Activated naive CD4-positive, alpha-beta T cell treated with anti-CD3 and anti-CD28 coated beads, Interleukin-2, amount 10 ng/mL, durations not matched to agents 7 days and 5 days (primary cell): ENCODE measurements at regions not wholly inside any gene's neighbourhood (a gene's known extent, or its start where the extent isn't known, plus 50 kb on each side); places are given as distances from the start of the nearest gene placed in this dataset.
"Not testable (repeated sequence)": the region's sequence is repeated elsewhere in the genome, so short reads cannot be mapped to it uniquely, and the experiment has no call there.

ENCODE experiments used
- CTCF ChIA-PET: fragments of 350-600 bp; sonication (Branson Sonifier 250); formaldehyde crosslinking; loops from one replicate; lab custom pipeline; 2021; ENCODE audit warnings: antibody characterized with exemption; lab: Charles Lee
- DNase-seq: peaks from one replicate; pipeline ENCODE4 v3.0.0-alpha.2; 2020
- H3K27ac Mint-ChIP-seq: one replicate; pipeline ENCODE4 v1.8.0; 2021; ENCODE audit warnings: mild to moderate bottlenecking, moderate library complexity, mixed read lengths
- H3K27me3 Mint-ChIP-seq: one replicate; pipeline ENCODE4 v1.8.0; 2021; ENCODE audit warnings: mild to moderate bottlenecking, mixed read lengths
- H3K36me3 Mint-ChIP-seq: one replicate; pipeline ENCODE4 v1.8.0; 2021; ENCODE audit warnings: mixed read lengths
- H3K4me1 Mint-ChIP-seq: one replicate; pipeline ENCODE4 v1.8.0; 2021; ENCODE audit warnings: mixed read lengths
- H3K4me3 Mint-ChIP-seq: one replicate; pipeline ENCODE4 v1.8.0; 2021; ENCODE audit warnings: mild to moderate bottlenecking, moderate library complexity, mixed read lengths
- H3K9me3 Mint-ChIP-seq: one replicate; pipeline ENCODE4 v1.8.0; 2021; ENCODE audit warnings: mixed read lengths

DNA sequence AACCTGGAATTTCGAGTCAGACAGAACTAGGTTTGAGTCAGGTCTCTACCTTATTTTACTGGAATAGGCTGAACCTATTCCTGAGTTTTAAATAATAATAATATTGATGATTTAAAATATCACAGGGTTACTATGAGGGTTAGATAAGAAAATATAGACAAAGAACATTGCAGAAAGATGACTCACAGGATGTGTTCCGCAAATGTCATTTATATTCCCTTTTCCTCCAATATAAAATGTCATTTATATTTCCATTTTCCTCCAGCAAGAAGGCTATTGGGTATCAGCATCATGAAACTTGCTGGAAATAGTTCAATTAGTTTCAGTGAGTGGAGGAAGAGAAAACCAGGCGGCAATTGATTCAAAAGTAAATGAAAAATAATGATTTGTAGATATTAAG lies 163.9 kb upstream of the RASSF8 start:
- Mint-ChIP-seq H3K4me1 (no peaks in the 10 kb centered on the region), H3K9me3 (no peaks in the 10 kb centered on the region), H3K27ac (no peak overlapping the region), H3K27me3 (no peaks in the 10 kb centered on the region), H3K4me3 (no peak overlapping the region), H3K36me3 (no peaks in the 10 kb centered on the region)
- CTCF ChIA-PET, result no interaction called here
- no peak for DNase-seq

GRCh38 chr12:25796523-25797000 lies 161.9 kb upstream of the RASSF8 start:
- Mint-ChIP-seq H3K4me3 (no peak overlapping the region), H3K36me3 (no peaks in the 10 kb centered on the region), H3K27me3 (no peaks in the 10 kb centered on the region), H3K4me1 (no peaks in the 10 kb centered on the region), H3K9me3 (no peaks in the 10 kb centered on the region), H3K27ac (no peak overlapping the region)
- DNase-seq, result no peak
- CTCF ChIA-PET, result no interaction called here

- H3K9me3 Mint-ChIP-seq, result no peaks in the 10 kb centered on the region
- H3K27me3 Mint-ChIP-seq, result no peaks in the 10 kb centered on the region
- H3K27ac Mint-ChIP-seq, result no peak overlapping the region
- no peak overlapping the region for H3K4me3 Mint-ChIP-seq
- DNase-seq, result no peak
- H3K4me1 Mint-ChIP-seq, result no peaks in the 10 kb centered on the region
- H3K36me3 Mint-ChIP-seq, result no peaks in the 10 kb centered on the region
- CTCF ChIA-PET, result no interaction called here
Observed at GRCh38 chr12:25797386-25797785, 161.1 kb upstream of the RASSF8 start.

DNA sequence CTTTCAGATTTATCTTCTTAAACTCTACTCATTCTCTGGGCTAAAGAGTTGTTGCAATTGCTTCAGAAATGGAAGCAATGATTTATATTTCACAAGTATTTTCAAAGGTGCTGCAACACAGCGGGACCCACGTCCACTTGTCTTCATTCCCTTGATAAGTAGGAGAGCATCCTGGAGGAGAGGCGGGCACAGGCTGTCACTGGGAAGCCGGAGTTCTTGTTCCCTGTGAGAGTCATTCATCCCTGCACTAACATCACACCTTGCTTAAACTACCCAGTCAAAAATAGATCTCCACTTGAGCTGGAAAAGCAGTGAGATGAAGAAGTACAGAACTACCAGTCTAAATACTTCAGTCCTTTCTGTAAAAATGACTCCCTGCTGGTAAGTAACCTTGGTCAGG lies 160.5 kb upstream of the RASSF8 start:
- Mint-ChIP-seq H3K4me1 (no peaks in the 10 kb centered on the region), H3K27me3 (no peaks in the 10 kb centered on the region), H3K36me3 (no peaks in the 10 kb centered on the region), H3K4me3 (no peak overlapping the region), H3K9me3 (no peaks in the 10 kb centered on the region), H3K27ac (no peak overlapping the region)
- no peak for DNase-seq
- CTCF ChIA-PET, result no interaction called here

DNA sequence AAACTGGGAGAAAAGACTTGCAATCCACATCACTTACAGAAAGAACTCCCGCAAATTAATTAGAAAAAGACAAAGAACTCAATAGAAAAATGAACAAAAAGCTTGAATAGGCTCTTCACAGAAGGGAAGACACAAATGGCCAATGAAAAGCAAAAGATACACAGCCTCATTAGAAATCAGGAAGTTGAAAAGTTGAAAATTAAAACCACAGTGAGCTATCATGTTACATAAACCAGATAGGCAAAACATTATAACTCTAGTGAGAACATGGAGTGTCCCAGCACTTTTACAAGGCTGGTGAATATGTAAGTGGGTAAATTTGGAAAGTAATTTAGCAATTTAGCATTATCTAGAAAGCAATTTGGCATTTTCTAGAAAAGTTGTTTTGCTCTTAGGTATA lies 158.4 kb upstream of the RASSF8 start:
- no peak for DNase-seq
- Mint-ChIP-seq H3K4me3 (no peak overlapping the region), H3K9me3 (no peaks in the 10 kb centered on the region), H3K27ac (no peak overlapping the region), H3K36me3 (no peaks in the 10 kb centered on the region), H3K27me3 (no peaks in the 10 kb centered on the region), H3K4me1 (peaks cover 2% of the 10 kb centered on the region)
- CTCF ChIA-PET, result no interaction called here

GRCh38 chr12:25801734-25802133 lies 156.7 kb upstream of the RASSF8 start:
- Mint-ChIP-seq H3K27ac (no peak overlapping the region), H3K4me3 (no peak overlapping the region), H3K9me3 (no peaks in the 10 kb centered on the region), H3K27me3 (no peaks in the 10 kb centered on the region), H3K4me1 (peaks cover 17% of the 10 kb centered on the region), H3K36me3 (no peaks in the 10 kb centered on the region)
- CTCF ChIA-PET, result no interaction called here
- no peak for DNase-seq

DNA sequence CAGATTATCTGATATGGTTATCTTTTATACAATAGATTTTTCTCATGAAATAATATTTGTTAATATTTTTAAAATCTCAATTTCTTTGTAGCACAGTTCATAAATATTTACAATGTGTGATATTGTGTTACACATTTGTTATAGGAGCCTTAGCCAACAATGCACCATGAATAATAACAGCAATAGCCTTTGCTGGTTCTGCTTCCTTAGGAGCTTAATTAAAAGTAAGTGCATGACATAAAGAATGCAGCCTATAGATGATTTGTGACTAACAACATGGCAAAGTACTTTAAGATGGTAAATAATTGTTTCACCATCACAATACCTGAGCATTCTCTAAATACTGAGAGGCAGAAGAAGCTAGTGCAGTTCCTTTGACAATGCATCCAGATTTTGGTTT lies 156.3 kb upstream of the RASSF8 start:
- Mint-ChIP-seq H3K4me1 (peaks cover 18% of the 10 kb centered on the region), H3K4me3 (no peak overlapping the region), H3K9me3 (no peaks in the 10 kb centered on the region), H3K36me3 (no peaks in the 10 kb centered on the region), H3K27me3 (no peaks in the 10 kb centered on the region), H3K27ac (no peak overlapping the region)
- DNase-seq, result no peak
- CTCF ChIA-PET, result no interaction called here

GRCh38 chr12:25803029-25803664 lies 155.3 kb upstream of the RASSF8 start:
- peaks cover 20% of the 10 kb centered on the region for H3K4me1 Mint-ChIP-seq
- H3K27me3 Mint-ChIP-seq, H3K9me3 Mint-ChIP-seq, H3K4me3 Mint-ChIP-seq, H3K27ac Mint-ChIP-seq, DNase-seq, CTCF ChIA-PET, H3K36me3 Mint-ChIP-seq: not testable (repeated sequence)

- H3K27ac Mint-ChIP-seq, H3K36me3 Mint-ChIP-seq, DNase-seq, H3K4me3 Mint-ChIP-seq, H3K9me3 Mint-ChIP-seq, H3K27me3 Mint-ChIP-seq, CTCF ChIA-PET: not testable (repeated sequence)
- H3K4me1 Mint-ChIP-seq, result peaks cover 20% of the 10 kb centered on the region
Observed at GRCh38 chr12:25804286-25804685, 154.2 kb upstream of the RASSF8 start.

DNA sequence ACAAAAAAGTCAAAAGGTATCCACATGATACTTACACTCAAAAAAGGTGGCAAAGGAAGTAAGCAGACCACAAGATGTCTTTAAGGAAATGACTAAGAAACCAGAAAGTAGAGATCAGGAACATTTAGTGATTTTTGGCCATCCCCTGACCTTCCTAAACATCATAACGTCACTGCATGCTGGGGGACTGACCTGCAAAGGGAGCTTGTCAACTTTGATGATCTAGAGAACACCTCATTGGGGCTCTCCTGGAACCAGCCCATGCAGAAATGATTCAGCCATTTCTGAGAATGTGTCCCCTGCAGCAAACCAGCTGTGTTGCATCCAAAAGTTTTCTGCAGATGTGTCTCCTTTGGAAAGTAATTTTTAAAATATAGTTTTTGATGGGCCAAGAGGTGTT lies 152.2 kb upstream of the RASSF8 start:
- no peak overlapping the region for H3K27ac Mint-ChIP-seq
- CTCF ChIA-PET, result no interaction called here
- peaks cover 2% of the 10 kb centered on the region for H3K9me3 Mint-ChIP-seq
- H3K36me3 Mint-ChIP-seq, result no peaks in the 10 kb centered on the region
- DNase-seq, result peak; percentile 24
- H3K27me3 Mint-ChIP-seq, result no peaks in the 10 kb centered on the region
- H3K4me3 Mint-ChIP-seq, result no peak overlapping the region
- H3K4me1 Mint-ChIP-seq, result peaks cover 20% of the 10 kb centered on the region

GRCh38 chr12:25808604-25809003 lies 149.9 kb upstream of the RASSF8 start:
- H3K4me3 Mint-ChIP-seq, result no peak overlapping the region
- peaks cover 20% of the 10 kb centered on the region for H3K4me1 Mint-ChIP-seq

DNA sequence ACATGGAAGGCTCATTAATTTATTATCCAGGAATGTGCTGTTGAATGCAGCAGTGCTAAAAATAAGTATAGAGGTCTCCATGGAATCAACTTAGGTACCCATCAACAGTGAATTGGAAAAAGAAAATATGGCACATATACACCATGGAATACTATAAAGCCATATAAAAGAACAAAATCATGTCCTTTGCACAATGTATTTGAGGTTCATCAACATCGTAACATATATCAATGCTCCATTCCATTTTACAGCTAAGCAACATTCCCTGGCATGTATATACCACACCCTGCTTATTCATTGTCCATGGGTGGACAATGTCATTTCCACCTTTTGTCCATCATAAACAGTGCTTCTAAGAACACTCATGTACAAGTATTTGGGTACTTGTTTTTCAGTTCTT lies 147.8 kb upstream of the RASSF8 start:
- CTCF ChIA-PET, result no interaction called here
- Mint-ChIP-seq H3K4me3 (no peak overlapping the region), H3K27ac (no peak overlapping the region), H3K36me3 (no peaks in the 10 kb centered on the region), H3K27me3 (no peaks in the 10 kb centered on the region), H3K9me3 (peaks cover 2% of the 10 kb centered on the region), H3K4me1 (peaks cover 14% of the 10 kb centered on the region)
- DNase-seq, result no peak

More at GRCh38 chr12:25808604-25809003, 149.9 kb upstream of the RASSF8 start:
- no peak for DNase-seq
- Mint-ChIP-seq H3K27me3 (no peaks in the 10 kb centered on the region), H3K36me3 (no peaks in the 10 kb centered on the region), H3K27ac (no peak overlapping the region), H3K9me3 (peaks cover 2% of the 10 kb centered on the region)
- CTCF ChIA-PET, result no interaction called here

- no peak for DNase-seq
- H3K9me3 Mint-ChIP-seq, result peaks cover 2% of the 10 kb centered on the region
- H3K4me1 Mint-ChIP-seq, result peaks cover 4% of the 10 kb centered on the region
- CTCF ChIA-PET, result no interaction called here
- H3K27ac Mint-ChIP-seq, result no peak overlapping the region
- no peak overlapping the region for H3K4me3 Mint-ChIP-seq
- no peaks in the 10 kb centered on the region for H3K36me3 Mint-ChIP-seq
- H3K27me3 Mint-ChIP-seq, result no peaks in the 10 kb centered on the region
Observed at GRCh38 chr12:25811656-25812126, 146.8 kb upstream of the RASSF8 start.

DNA sequence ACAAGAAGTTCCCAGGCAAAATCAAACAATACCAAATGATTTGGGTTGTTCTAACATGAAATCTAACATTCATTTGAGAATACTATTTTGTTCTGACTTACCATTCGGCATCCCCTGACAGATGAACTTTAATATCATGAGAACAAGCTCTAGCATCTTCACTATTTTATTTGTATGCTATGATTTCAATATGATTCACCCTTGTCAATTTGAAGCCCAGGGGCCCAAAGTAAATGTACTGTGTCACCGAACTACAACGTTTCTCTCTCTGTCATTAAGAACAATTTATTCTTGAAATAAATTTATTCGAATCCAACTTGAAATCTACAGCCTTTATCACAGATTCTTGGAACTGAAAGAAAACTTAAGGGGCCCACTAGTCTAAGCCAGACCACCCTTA lies 146.2 kb upstream of the RASSF8 start:
- Mint-ChIP-seq H3K27ac (no peak overlapping the region), H3K4me1 (peaks cover under 1% of the 10 kb centered on the region), H3K27me3 (no peaks in the 10 kb centered on the region), H3K4me3 (no peak overlapping the region), H3K36me3 (no peaks in the 10 kb centered on the region), H3K9me3 (peaks cover 2% of the 10 kb centered on the region)
- CTCF ChIA-PET, result no interaction called here
- no peak for DNase-seq

GRCh38 chr12:25813843-25814242 lies 144.6 kb upstream of the RASSF8 start:
- Mint-ChIP-seq H3K4me3 (no peak overlapping the region), H3K27ac (no peak overlapping the region), H3K27me3 (no peaks in the 10 kb centered on the region), H3K9me3 (no peaks in the 10 kb centered on the region), H3K4me1 (no peaks in the 10 kb centered on the region), H3K36me3 (no peaks in the 10 kb centered on the region)
- CTCF ChIA-PET, result no interaction called here
- no peak for DNase-seq
